IMR-90 (cell line): ENCODE measurements at regions not wholly inside any gene's neighbourhood (a gene's known extent, or its start where the extent isn't known, plus 50 kb on each side); places are given as distances from the start of the nearest gene placed in this dataset.

Experiments
- ATAC-seq: fragments of 200-7000 bp; cut with Tn5 transposase; 2 replicates; pipeline ENCODE4 v1.9.1; 2020; ENCODE audit warnings: low read depth, mild to moderate bottlenecking, moderate library complexity
- BruUV-seq: library from RNA; stranded (reverse); fragments of 400-500 nt; replicated peaks from 2 replicates; lab custom pipeline; 2021; lab: Mats Ljungman, UMichigan
- CTCF ChIA-PET: fragments of 300-600 bp; formaldehyde crosslinking; extraction: SDS; loops from one replicate; lab custom pipeline; 2021; ENCODE audit warnings: antibody characterized with exemption; lab: Yijun Ruan, JAX
- POLR2A ChIA-PET: fragments of 300-600 bp; sonication (Branson Sonifier 250); formaldehyde crosslinking; loops from one replicate; lab custom pipeline; 2022; ENCODE audit warnings: antibody characterized with exemption; ENCODE audit not compliant: unreplicated experiment; lab: Charles Lee
- DNase-seq: peaks from one replicate; pipeline ENCODE4 v3.0.0; 2013
- H2AFZ ChIP-seq: replicated peaks from 2 replicates; pipeline ENCODE3; 2013; ENCODE audit warnings: low read length, mild to moderate bottlenecking; ENCODE audit not compliant: poor library complexity
- H2AK5ac ChIP-seq: 2 replicates; pipeline ENCODE4 v1.6.1; 2013; ENCODE audit warnings: low read depth, low read length, inconsistent platforms
- H2AK9ac ChIP-seq: replicated peaks from 2 replicates; pipeline ENCODE3; 2013; ENCODE audit warnings: mild to moderate bottlenecking, low read depth, low read length, moderate library complexity; ENCODE audit not compliant: poor library complexity
- H2BK120ac ChIP-seq: 2 replicates; pipeline ENCODE4 v1.6.1; 2013; ENCODE audit warnings: low read depth, low read length, inconsistent platforms
- H2BK15ac ChIP-seq: 3 replicates; pipeline ENCODE4 v1.6.1; 2013; ENCODE audit warnings: low read depth, low read length, inconsistent platforms
- H2BK20ac ChIP-seq: 2 replicates; pipeline ENCODE4 v1.6.1; 2013; ENCODE audit warnings: low read depth, mild to moderate bottlenecking, inconsistent platforms, low read length, moderate library complexity
- H2BK5ac ChIP-seq: 2 replicates; pipeline ENCODE4 v1.6.1; 2013; ENCODE audit warnings: mild to moderate bottlenecking, low read depth, low read length, inconsistent platforms; ENCODE audit not compliant: poor library complexity, severe bottlenecking
- H3K14ac ChIP-seq: replicated peaks from 2 replicates; pipeline ENCODE4 v1.6.1; 2013; ENCODE audit warnings: low read depth, low read length, inconsistent platforms
- H3K18ac ChIP-seq: 2 replicates; pipeline ENCODE4 v1.6.1; 2013; ENCODE audit warnings: low read depth, low read length, control low read depth
- H3K23ac ChIP-seq: 2 replicates; pipeline ENCODE4 v1.6.1; 2013; ENCODE audit warnings: low read depth, low read length, inconsistent platforms
- H3K27ac ChIP-seq: 2 replicates; pipeline ENCODE4 v1.5.1; 2013; ENCODE audit warnings: mild to moderate bottlenecking, control low read depth, low read length; ENCODE audit not compliant: insufficient read depth
- H3K27me3 ChIP-seq: 2 replicates; pipeline ENCODE4 v1.6.1; 2013; ENCODE audit warnings: low read length; ENCODE audit not compliant: control insufficient read depth, insufficient read depth
- H3K36me3 ChIP-seq: 2 replicates; pipeline ENCODE4 v1.6.1; 2013; ENCODE audit warnings: low read length, mixed read lengths; ENCODE audit not compliant: control insufficient read depth, insufficient read depth
- H3K4ac ChIP-seq: 2 replicates; pipeline ENCODE4 v1.6.1; 2013; ENCODE audit warnings: low read depth, low read length, inconsistent platforms
- H3K4me1 ChIP-seq: 2 replicates; pipeline ENCODE4 v1.6.1; 2013; ENCODE audit warnings: low read length, mixed read lengths; ENCODE audit not compliant: control insufficient read depth, insufficient read depth
- H3K4me2 ChIP-seq: 2 replicates; pipeline ENCODE4 v1.6.1; 2013; ENCODE audit warnings: low read depth, mild to moderate bottlenecking, control low read depth, low read length, moderate library complexity
- H3K4me3 ChIP-seq: 2 replicates; pipeline ENCODE4 v1.5.1; 2013; ENCODE audit warnings: low read depth, mild to moderate bottlenecking, control low read depth, low read length, moderate library complexity; ENCODE audit not compliant: insufficient read depth
- H3K56ac ChIP-seq: 2 replicates; pipeline ENCODE4 v1.6.1; 2013; ENCODE audit warnings: low read length, inconsistent platforms; ENCODE audit not compliant: insufficient read depth; ENCODE audit errors: extremely low read depth
- H3K79me1 ChIP-seq, 2 experiments: 2 replicates each; pipeline ENCODE4 v1.6.1; 2013; ENCODE audit warnings: low read length in 2 of 2, inconsistent platforms in 1 of 2, low read depth in 1 of 2
- H3K9ac ChIP-seq: 2 replicates; pipeline ENCODE4 v1.6.1; 2013; ENCODE audit warnings: low read depth, low read length, control low read depth
- H3K9me1 ChIP-seq: 2 replicates; pipeline ENCODE4 v1.6.1; 2013; ENCODE audit warnings: low read length, inconsistent platforms; ENCODE audit not compliant: insufficient read depth
- H3K9me3 ChIP-seq: 2 replicates; pipeline ENCODE4 v1.6.1; 2013; ENCODE audit warnings: low read length; ENCODE audit not compliant: control insufficient read depth, insufficient read depth
- H4K20me1 ChIP-seq: 2 replicates; pipeline ENCODE4 v1.6.1; 2013; ENCODE audit warnings: low read length, inconsistent platforms; ENCODE audit not compliant: insufficient read depth
- H4K5ac ChIP-seq: 2 replicates; pipeline ENCODE4 v1.6.1; 2013; ENCODE audit warnings: mild to moderate bottlenecking, low read depth, low read length, control low read depth
- H4K8ac ChIP-seq, 2 experiments: 2 replicates each; pipeline ENCODE4 v1.6.1; 2013; ENCODE audit warnings: low read depth in 2 of 2, low read length in 2 of 2, control low read depth in 1 of 2, inconsistent platforms in 1 of 2
- H4K91ac ChIP-seq: 2 replicates; pipeline ENCODE4 v1.6.1; 2013; ENCODE audit warnings: low read depth, low read length, inconsistent platforms; ENCODE audit not compliant: insufficient read depth
- CEBPB ChIP-seq: IDR thresholded peaks from 2 replicates; pipeline ENCODE4 v1.6.1; 2012; ENCODE audit warnings: low read depth, low read length, improper control_type of control experiment
- CHD1 ChIP-seq: IDR thresholded peaks from 2 replicates; pipeline ENCODE4 v1.6.1; 2012; ENCODE audit warnings: low read depth, low read length, improper control_type of control experiment
- FOS ChIP-seq: fragments of 150-350 bp; IDR thresholded peaks from 2 replicates; pipeline ENCODE4 v1.6.1; 2016; ENCODE audit warnings: low read depth, low read length
- NFE2L2 ChIP-seq: fragments of 150-350 bp; IDR thresholded peaks from 2 replicates; pipeline ENCODE4 v1.6.1; 2016; ENCODE audit warnings: low read depth, mild to moderate bottlenecking, low read length
- POLR2A ChIP-seq: IDR thresholded peaks from 2 replicates; pipeline ENCODE4 v1.6.1; 2012; ENCODE audit warnings: mild to moderate bottlenecking, low read depth, low read length
- RCOR1 ChIP-seq: IDR thresholded peaks from 2 replicates; pipeline ENCODE4 v1.6.1; 2012; ENCODE audit warnings: mild to moderate bottlenecking, low read length, improper control_type of control experiment; ENCODE audit not compliant: insufficient replicate concordance
- SMC3 ChIP-seq: fragments of 150-350 bp; IDR thresholded peaks from 2 replicates; pipeline ENCODE4 v1.6.1; 2016; ENCODE audit warnings: low read depth, mild to moderate bottlenecking, antibody characterized with exemption, low read length, moderate library complexity
- WGBS, 2 experiments: methylation state at CpG; one replicate each; pipeline versions ENCODE4 v1.1.5 to v1.1.7; 2013; ENCODE audit warnings: missing lambda C conversion rate in 2 of 2; ENCODE audit not compliant: insufficient read length in 1 of 2; ENCODE audit errors: extremely low coverage in 2 of 2; 5-methylcytosine and 5-hydroxymethylcytosine counted together
- dilution Hi-C: fragments of 300-500 bp; cut with HindIII; formaldehyde crosslinking; loops from one replicate; pipeline ENCODE4 v1.14.3; 2018; ENCODE audit warnings: low sequenced_read_pairs; ENCODE audit not compliant: unreplicated experiment
- in situ Hi-C: fragments of 300-500 bp; cut with MboI; formaldehyde crosslinking; loops from 3 replicates; pipeline ENCODE4 v1.14.3; 2019; ENCODE audit warnings: low sequenced_read_pairs, inconsistent platforms, mixed read lengths
- intact Hi-C: fragments of 100-400 bp; cut with micrococcal nuclease; formaldehyde crosslinking; loops from 2 replicates; pipeline ENCODE4 v1.10.0; 2022
- TF ChIP-seq, protein P1 (sequence below): conservative IDR thresholded peaks from 2 replicates; pipeline ENCODE4 v1.5.1; 2012; ENCODE audit warnings: mild to moderate bottlenecking, low read depth, low read length, improper control_type of control experiment

- TF ChIP-seq NFE2L2 (no peak), RCOR1 (no peak), CEBPB (no peak), FOS (no peak), POLR2A (no peak), CHD1 (no peak), SMC3 (no peak)
- TF ChIP-seq, protein P1, sequence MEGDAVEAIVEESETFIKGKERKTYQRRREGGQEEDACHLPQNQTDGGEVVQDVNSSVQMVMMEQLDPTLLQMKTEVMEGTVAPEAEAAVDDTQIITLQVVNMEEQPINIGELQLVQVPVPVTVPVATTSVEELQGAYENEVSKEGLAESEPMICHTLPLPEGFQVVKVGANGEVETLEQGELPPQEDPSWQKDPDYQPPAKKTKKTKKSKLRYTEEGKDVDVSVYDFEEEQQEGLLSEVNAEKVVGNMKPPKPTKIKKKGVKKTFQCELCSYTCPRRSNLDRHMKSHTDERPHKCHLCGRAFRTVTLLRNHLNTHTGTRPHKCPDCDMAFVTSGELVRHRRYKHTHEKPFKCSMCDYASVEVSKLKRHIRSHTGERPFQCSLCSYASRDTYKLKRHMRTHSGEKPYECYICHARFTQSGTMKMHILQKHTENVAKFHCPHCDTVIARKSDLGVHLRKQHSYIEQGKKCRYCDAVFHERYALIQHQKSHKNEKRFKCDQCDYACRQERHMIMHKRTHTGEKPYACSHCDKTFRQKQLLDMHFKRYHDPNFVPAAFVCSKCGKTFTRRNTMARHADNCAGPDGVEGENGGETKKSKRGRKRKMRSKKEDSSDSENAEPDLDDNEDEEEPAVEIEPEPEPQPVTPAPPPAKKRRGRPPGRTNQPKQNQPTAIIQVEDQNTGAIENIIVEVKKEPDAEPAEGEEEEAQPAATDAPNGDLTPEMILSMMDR, result no peak
- Histone ChIP-seq H3K36me3 (no peaks in the 10 kb centered on the region), H3K14ac (no peak overlapping the region), H3K56ac (no peak overlapping the region), H4K20me1 (no peaks in the 10 kb centered on the region), H2BK120ac (no peak overlapping the region), H3K9me3 (no peaks in the 10 kb centered on the region), H3K4me1 (no peaks in the 10 kb centered on the region), H2AK9ac (no peak overlapping the region), H3K18ac (no peak overlapping the region), H2AK5ac (no peak overlapping the region), H3K23ac (no peak overlapping the region), H2BK20ac (no peak overlapping the region), H3K9me1 (no peaks in the 10 kb centered on the region), H3K4me3 (no peak overlapping the region), H3K4ac (no peak overlapping the region), H3K4me2 (no peak overlapping the region), H3K79me1 (no peaks in the 10 kb centered on the region), H2AFZ (no peak overlapping the region), H3K9ac (no peak overlapping the region), H2BK5ac (no peak overlapping the region), H2BK15ac (no peak overlapping the region), H4K91ac (no peak overlapping the region), H3K27me3 (no peaks in the 10 kb centered on the region), H3K27ac (no peak overlapping the region), H4K8ac (no peak overlapping the region), H4K5ac (no peak overlapping the region)
- no peak for DNase-seq
- in situ Hi-C loops, result no loop called here
- intact Hi-C loops, result no loop called here
- BruUV-seq, result no TSS peak
- ChIA-PET POLR2A (no interaction called here), CTCF (no interaction called here)
- no CpG with 5 or more reads among the region's 10 CpGs for WGBS, 2 experiments
- no peak for ATAC-seq
- dilution Hi-C loops, result no loop called here
These were observed 164.7 kb upstream of the IRX4 start for GRCh38 chr5:2047341-2047927.
